KOPT-K1 (cell line): ENCODE measurements at regions not wholly inside any gene's neighbourhood (a gene's known extent, or its start where the extent isn't known, plus 50 kb on each side); places are given as distances from the start of the nearest gene placed in this dataset.

Source experiments
- H3K27ac ChIP-seq: fragments of 200-600 bp; sonication (generic); 2 replicates; pipeline ENCODE4 v1.5.1; 2016; ENCODE audit warnings: antibody characterized with exemption, mild to moderate bottlenecking, low read depth, low read length; ENCODE audit not compliant: poor library complexity, severe bottlenecking
- H3K36me3 ChIP-seq: fragments of 200-600 bp; sonication (generic); 2 replicates; pipeline ENCODE4 v1.5.1; 2017; ENCODE audit warnings: antibody characterized with exemption, mild to moderate bottlenecking, low read length, moderate library complexity; ENCODE audit not compliant: insufficient read depth
- H3K9me3 ChIP-seq: fragments of 200-600 bp; sonication (generic); 2 replicates; pipeline ENCODE4 v1.5.1; 2017; ENCODE audit warnings: antibody characterized with exemption, low read length, mild to moderate bottlenecking; ENCODE audit not compliant: insufficient read depth, poor library complexity, severe bottlenecking

DNA sequence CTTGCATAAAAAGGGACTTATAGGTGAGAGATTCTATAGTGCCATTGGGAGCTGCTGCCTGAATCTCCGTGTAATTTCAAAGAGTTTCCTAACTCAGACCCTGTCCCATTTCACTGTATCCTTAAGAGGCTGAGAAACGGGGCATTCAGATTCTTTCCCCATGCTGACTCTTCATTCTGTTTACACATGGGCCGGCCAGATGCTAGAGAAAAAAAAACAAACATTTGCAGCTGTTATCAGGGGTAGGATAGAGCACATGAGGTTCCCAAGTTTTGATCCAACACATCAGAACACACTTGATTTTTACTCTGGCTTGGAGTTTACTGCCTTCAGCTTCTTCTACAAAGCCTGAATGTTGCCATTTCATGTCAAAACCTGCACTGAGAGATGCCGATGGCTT, 215.9 kb upstream of the TPRG1 start:
- H3K27ac ChIP-seq: no peak overlapping the region

DNA sequence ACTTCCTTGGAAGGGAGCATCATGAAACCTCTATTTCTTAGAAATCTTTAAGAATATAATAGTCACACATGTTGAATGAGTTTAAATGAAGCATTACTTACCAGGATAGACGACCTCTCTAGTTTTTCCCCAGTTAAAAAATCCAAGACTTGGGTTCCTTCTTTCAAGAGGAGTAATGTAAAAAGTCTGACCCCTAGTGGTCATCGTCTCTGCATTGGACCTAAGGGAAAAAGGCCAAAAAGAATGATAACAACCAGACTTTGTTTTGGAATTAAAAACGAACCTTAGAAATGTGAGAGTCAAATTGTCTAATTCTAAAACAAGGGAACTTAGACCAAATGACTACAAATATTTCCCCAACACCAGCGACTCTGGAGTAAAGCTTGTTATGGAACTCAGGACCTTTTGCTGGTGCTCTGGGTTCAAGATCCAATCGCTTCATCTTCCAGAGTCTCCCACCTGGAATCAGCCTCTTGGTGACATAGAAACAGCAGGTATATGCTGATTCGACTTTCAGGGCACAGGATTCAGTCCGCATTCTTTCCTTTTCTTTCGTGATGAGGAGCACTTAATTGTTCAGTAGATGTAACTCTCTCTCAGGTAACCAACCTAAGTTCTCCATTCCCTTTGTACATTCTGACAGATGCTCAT, 214.8 kb upstream of the TPRG1 start:
- Histone ChIP-seq H3K36me3 (no peaks in the 10 kb centered on the region), H3K9me3 (no peaks in the 10 kb centered on the region), H3K27ac (no peak overlapping the region)

More for the DNA sequence above, 215.9 kb upstream of the TPRG1 start:
- no peaks in the 10 kb centered on the region for H3K9me3 ChIP-seq
- H3K36me3 ChIP-seq: no peaks in the 10 kb centered on the region

DNA sequence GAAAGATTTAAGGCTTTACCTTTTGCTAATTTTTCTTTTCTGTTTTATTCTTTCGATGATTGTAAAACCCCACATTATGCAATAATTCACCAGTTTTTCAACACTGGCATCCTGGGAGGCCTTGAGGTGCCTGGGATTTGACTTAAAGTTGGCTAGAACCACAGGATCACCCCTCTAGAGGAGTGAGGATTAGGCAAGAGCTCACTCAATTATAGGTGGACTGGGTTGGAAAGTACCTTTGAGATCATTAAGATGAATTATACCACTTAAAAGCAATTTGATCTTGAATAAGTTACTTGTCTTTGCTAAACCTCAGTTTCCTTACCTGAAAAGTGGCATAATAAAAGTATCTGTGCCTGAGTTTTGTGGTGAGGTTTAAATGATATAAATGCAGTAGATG, 212.8 kb upstream of the TPRG1 start:
- H3K9me3 ChIP-seq: no peaks in the 10 kb centered on the region
- H3K36me3 ChIP-seq: no peaks in the 10 kb centered on the region
- H3K27ac ChIP-seq: no peak overlapping the region

DNA sequence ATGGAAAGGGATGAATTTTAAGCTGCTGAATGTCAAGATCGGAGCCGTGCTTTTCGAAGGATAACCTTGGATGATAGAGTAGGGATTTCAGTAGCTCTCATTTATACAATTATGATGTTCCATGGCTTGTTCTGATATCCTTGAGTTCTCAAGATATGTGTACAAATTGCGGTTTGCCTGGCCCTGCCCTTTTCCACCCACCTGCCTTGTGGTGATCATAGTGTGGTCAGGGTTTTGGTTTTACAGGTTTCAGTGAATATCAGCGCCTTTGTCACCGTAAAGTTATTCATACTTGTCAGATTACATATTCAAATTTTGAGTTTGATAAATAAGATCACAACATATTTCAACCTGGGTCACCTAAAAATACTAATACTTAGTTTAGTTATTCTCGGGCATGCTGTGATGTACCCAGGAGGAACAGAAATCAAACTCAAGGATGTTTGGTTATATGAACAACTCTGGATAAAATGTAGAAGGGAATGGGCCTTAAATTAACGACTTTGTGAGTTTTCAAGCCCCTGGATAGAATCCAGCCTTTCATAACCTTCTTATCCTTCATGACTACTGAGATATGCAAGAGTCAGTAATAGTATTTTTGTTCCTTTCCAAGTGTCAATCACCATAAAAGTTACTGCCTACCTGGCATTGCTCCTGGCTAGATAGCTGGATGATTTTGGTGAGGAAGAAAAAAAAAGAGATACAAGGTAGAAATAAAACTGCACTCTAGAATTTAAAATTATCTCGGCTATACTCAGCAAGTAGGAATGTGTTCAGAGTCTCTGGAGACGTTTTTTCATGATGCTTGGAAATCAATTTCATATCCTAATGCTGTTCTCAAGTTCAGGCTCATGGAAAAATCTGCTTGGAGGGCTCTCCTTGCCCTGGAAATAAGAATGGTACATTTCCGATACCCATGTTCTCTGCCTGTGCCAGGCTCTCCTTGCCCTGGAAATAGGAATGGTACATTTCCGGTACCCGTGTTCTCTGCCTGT, 209.2 kb upstream of the TPRG1 start:
- no peaks in the 10 kb centered on the region for H3K9me3 ChIP-seq
- no peaks in the 10 kb centered on the region for H3K36me3 ChIP-seq
- no peak overlapping the region for H3K27ac ChIP-seq

DNA sequence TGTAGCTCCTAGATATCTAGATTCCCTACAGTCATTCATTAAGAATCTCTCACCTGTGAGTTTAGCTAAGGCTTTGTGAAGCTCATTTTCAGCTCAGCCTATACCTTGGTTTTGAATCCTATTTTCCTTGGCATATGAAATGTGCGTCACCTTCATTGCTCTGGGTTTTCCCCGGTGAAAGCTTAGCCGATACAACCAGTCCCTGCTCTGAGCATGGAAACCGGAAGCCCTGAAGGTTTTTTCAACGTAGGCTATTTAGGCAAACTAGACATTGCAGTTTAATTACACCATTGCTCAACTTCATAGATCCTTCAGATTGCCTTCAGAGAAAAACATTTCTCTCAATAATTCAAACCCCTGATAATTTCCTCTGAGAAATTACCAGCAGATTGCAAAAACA, 206.8 kb upstream of the TPRG1 start:
- H3K9me3 ChIP-seq: peaks cover under 1% of the 10 kb centered on the region
- no peak overlapping the region for H3K27ac ChIP-seq
- no peaks in the 10 kb centered on the region for H3K36me3 ChIP-seq

DNA sequence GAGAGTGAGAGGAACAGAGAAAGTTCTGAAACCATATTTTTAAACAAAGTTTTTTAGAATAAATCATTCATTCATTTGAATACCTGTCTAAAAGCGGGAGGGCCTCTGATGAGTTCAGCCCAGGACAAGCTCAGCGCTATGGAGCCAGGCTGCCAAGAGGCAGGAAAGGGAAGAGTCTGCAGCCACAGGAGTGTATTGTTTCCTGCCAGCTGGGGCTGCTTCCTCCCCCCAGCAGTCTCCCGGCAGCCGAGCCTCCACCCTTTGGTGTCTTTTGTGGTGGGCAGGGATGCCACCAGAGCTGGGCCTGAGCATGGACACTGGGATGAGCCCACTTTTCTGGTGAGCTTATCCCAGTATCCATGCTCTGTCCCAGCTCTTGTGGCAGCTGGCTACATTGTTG, 199.5 kb upstream of the TPRG1 start:
- Histone ChIP-seq H3K27ac (peak overlapping the region; percentile 97), H3K36me3 (no peaks in the 10 kb centered on the region), H3K9me3 (peaks cover 14% of the 10 kb centered on the region)

DNA sequence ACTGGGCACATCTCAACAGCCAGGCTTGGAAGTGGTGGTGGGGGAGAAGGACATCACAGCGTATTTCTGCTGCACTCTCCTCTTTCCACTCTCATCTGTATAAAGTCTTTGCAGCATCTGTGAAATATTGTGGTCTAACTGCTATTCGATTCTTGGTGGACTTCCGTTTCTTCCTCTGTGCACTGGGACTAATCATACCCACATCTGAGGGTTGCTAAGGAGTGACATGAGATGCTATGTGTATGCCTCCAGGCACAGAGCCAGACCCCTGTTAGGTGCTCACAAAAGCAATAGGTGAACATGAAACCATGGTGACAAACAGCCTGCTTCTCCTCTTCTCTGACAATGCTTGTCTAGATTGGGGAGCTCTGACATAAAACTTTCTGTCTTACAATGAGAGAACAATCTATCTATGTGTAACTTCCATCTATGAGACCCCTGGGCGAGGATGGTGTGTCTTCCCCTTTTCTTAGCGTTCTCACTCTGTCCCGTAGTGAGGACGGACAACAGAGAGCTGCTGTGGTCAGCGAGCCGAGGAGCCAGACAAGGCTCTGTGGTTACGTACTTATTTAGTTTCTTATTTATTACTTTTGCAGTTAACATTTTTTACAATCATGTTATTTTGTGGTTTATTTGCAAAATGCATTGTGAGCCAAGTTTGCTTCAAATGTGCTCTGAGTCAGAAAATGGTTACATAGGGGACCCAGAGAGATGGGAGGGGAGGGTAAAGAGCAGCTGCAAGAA, 196.7 kb upstream of the TPRG1 start:
- Histone ChIP-seq H3K9me3 (peaks cover 13% of the 10 kb centered on the region), H3K36me3 (no peaks in the 10 kb centered on the region), H3K27ac (peak overlapping the region; percentile 97)

DNA sequence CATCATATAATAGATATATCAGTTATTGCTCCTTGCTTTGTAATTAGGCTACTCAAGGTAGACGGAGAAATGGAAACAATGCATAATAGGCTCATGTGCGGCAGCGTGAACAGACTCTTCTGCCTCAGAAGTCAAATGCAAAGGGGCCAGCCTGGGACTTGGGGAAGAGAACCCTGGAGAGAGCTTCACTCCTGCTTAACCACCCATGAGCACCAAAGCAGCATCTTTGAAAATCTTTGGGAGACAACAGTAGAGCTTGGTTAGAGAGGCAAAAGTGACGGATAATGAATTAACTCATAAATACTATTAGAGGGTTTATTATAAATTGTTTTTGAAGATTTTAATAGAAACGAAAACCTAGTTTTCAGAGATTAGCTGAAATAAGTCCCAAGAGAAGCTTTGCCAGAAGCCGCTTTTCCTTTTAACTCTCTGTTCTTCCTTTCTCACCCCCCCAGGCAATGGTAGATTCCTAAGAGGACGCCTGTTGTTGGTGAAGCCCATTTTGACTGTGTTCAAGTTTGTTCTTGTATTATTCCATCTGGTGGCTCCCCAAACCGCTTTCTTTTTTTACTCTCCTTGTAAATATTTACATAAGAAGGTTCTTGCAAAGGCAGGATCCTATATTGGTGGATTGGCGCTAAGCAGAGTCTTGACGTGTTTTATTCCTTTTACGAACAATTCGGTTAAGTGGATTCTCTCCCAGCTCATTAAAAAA, 196.0 kb upstream of the TPRG1 start:
- Histone ChIP-seq H3K27ac (peak overlapping the region; percentile 97), H3K36me3 (no peaks in the 10 kb centered on the region), H3K9me3 (peaks cover 5% of the 10 kb centered on the region)

DNA sequence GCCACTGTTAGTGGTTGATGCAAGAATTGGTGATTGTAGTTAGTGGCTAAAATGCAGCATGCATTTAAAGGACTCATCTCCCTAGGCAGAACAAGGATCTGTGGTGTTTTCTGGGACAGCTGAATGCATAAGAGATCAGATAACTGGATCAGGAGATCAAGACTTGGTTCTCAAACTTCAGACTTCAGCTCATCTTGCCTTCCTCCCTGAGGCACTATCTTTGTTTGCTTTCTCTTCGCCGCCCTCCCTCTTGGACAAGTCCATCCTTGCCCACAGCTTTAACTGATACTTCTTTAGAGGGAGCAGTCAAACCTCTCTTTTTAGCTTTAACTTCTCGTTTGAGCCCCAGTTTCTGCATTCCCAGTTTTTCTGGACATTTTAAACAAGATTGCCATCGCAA, 195.4 kb upstream of the TPRG1 start:
- Histone ChIP-seq H3K9me3 (no peaks in the 10 kb centered on the region), H3K27ac (peak overlapping the region; percentile 97), H3K36me3 (no peaks in the 10 kb centered on the region)

DNA sequence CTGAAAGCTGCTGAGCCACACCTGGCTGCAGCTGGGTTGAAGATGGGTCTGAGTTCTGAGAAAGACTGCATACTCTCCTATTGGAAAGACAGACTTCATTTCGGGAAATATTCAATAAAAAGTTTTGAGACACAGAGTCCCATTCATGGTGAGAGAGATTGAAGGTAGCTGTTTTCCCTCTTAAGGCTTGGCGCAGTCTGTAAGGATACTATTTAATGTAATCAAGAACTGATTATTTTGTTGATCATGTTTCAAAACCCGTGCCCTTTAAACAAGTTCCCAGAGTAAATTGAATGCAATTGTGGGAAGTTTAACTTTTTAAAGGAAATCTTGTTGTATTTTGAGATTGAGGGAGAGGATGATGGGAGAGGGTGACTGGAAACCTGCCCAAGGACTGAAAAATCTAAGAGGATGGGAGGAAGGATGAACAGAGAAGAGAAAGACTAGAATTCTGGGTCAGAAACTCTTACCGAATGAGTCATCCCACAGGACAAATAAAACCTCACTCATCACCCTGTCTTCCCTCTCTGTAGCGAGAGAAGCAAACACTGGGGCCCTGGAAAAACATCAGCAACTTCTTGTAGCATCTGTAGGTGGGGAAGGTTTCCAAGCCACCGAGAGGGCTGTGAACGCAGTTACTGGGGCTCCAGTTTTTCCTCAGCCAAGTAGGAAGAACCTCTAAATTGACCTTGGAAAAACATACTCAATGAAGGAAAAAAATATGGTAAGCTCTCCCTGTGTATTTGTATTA, 193.2 kb upstream of the TPRG1 start:
- Histone ChIP-seq H3K27ac (no peak overlapping the region), H3K9me3 (no peaks in the 10 kb centered on the region), H3K36me3 (no peaks in the 10 kb centered on the region)

DNA sequence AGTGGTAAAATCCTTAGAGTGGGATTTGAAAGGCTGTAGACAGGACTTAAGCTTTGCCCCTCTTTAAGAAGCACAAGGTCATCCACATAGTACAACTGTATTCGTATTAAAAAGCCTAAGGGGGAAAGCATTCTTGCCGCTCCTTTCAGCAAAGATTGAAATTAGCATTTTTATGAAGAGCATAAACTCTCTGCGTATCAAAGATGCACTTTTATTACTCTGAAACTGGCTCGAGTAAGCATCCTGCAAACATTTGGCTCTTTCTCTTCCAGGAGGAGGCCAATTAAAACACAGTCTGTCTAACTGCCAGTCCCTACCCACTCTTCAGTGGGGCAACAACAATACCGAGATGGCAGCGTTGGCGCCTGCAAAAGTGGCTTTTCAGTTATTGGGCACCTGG, 192.5 kb upstream of the TPRG1 start:
- Histone ChIP-seq H3K9me3 (no peaks in the 10 kb centered on the region), H3K27ac (no peak overlapping the region), H3K36me3 (no peaks in the 10 kb centered on the region)

DNA sequence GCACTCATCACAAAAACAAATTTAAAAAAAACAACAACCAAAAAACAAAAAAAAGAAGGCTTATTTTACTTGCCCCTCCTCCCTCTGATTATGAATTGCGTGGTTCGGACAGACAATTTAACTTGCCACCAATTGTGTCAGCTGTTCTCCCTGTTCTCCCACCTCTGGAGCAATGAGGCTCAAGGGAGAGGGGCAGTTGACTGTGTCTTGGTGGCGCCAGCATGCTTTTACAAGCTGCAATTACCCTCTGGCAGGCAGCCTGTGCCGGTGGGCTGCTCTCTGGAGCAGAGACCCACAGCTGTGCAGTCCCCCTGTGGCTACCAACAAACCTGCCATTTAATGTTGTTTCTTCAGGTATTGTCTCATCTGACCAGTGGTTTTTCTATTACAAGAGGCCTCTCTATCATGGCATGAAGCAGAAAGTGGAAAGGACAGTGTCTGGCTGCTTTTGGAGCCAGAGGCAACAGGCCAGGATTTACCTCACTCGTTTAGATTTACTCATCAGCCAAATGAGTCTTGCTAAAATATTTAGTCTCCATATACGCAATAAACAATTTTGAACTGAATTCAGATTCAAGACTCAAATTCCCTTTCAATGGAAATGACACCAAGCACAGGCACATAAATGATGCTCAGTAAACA, 192.0 kb upstream of the TPRG1 start:
- H3K9me3 ChIP-seq: no peaks in the 10 kb centered on the region
- no peak overlapping the region for H3K27ac ChIP-seq
- no peaks in the 10 kb centered on the region for H3K36me3 ChIP-seq

DNA sequence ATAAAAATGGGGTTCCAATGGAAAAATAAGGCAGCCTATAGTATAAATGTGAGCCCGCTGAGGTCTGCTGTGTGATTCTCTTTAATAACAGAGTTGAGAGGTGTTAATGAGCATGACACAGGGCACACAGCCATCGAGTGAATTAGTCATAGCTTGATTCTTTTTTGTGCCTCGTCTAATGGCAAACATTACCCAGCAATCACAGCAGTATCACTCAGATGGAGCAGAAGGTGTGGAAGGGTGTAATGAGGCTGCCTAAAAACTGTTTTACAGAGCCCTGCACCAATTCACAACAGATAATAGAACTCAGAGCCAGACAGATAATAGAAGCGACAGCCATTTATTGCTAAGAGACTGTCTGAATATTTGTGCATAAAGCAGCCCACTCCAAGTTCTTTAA, 178.6 kb upstream of the TPRG1 start:
- Histone ChIP-seq H3K27ac (no peak overlapping the region), H3K9me3 (no peaks in the 10 kb centered on the region), H3K36me3 (no peaks in the 10 kb centered on the region)

DNA sequence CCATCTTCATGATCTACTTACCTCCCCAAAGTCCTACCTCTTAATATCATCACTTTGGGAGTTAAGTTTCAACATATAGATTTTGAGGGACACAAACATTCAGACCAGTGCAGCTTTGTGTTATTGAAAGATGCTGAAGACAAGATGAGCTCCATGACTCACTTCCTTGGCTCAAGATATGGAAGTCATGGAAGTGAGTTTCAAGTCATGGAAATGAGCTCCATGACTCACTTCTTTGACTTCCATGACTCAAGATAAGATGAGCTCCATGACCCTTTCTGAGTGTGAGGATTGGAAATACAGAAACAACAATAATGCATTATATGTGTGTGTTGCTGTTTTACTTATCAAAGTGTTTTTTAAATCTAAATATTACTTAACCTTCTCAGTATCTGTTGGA, 170.2 kb upstream of the TPRG1 start:
- H3K36me3 ChIP-seq: no peaks in the 10 kb centered on the region
- H3K27ac ChIP-seq: no peak overlapping the region
- H3K9me3 ChIP-seq: no peaks in the 10 kb centered on the region
